HG03378 (cell line): ENCODE measurements at regions not wholly inside any gene's neighbourhood (a gene's known extent, or its start where the extent isn't known, plus 50 kb on each side); places are given as distances from the start of the nearest gene placed in this dataset.

Experiments used
- ATAC-seq: cut with Tn5 transposase; IDR thresholded peaks from one replicate; pipeline ENCODE4 v1.9.1; 2021; ENCODE audit warnings: mild to moderate bottlenecking, moderate library complexity; ENCODE audit not compliant: unreplicated experiment

DNA sequence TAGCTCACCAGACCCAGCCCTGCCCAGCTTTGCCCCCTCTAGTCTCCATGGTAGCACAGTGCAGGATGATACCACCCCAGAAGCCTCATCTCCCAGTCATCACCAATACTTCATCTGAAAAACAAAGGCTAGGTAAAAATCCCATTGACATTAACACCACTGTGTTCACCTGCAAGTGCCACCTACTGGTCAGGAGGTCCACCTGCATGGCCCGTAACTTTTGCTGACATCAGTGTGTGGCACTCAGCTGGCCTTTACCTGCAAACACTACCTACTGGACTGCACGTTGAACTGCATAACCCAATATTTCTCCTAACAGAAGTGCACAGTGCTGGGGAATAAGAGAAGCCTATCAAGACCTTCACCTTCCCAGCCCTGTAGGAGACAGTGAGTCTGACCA lies 234.7 kb upstream of the ADGRB3 start:
- no peak for ATAC-seq

- ATAC-seq, result no peak
These were observed 243.1 kb upstream of the ADGRB3 start for GRCh38 chr6:68391953-68392352.

GRCh38 chr6:68372991-68373390 lies 262.1 kb upstream of the ADGRB3 start:
- no peak for ATAC-seq

DNA sequence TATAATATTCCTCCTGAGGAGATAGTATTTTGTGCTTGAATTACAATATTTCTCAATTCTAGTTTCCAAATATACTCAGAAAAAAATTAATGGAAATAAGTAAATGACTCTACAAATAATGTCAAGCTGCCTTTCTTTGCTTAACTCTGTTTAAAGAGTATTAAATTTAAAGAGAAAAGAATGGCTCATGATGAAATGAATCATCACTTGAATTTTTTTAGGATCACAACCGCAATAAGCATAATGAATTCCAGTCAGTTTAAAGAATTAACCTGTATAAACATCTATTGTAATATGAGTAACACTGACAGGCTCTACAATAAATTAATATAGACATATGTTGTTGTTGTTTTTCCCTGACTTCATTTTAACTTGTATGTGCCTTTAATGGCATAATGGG lies 266.2 kb upstream of the ADGRB3 start:
- no peak for ATAC-seq

DNA sequence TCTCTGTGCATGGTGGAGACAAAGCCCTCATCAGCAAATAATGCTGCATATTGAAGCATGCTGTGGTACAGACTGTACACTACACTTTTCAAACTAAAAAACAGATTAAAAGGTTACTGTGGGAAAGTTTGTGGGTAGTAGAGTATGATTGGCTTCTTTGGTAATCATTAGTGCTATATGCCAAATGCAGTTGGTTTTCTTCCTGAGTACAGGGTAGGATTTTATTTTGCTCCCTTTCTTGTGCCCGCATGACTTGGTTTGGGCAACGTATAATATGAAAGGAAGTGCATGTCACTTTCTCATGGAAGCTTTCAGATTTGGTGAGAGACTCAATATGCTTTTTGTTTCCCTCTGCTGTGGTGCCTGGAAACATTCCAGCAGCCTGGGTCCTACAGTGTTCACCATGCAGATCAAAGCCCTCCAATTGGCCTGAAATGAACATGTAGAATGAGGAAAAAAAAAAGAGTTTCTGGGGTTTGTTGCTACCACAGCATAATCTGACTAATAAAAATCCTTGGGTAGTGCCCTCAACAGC lies 270.7 kb upstream of the ADGRB3 start:
- ATAC-seq, result no peak

- ATAC-seq, result peak; percentile 72
These were observed 291.2 kb upstream of the ADGRB3 start for GRCh38 chr6:68343901-68344300.

GRCh38 chr6:68342286-68342685 lies 292.8 kb upstream of the ADGRB3 start:
- no peak for ATAC-seq

DNA sequence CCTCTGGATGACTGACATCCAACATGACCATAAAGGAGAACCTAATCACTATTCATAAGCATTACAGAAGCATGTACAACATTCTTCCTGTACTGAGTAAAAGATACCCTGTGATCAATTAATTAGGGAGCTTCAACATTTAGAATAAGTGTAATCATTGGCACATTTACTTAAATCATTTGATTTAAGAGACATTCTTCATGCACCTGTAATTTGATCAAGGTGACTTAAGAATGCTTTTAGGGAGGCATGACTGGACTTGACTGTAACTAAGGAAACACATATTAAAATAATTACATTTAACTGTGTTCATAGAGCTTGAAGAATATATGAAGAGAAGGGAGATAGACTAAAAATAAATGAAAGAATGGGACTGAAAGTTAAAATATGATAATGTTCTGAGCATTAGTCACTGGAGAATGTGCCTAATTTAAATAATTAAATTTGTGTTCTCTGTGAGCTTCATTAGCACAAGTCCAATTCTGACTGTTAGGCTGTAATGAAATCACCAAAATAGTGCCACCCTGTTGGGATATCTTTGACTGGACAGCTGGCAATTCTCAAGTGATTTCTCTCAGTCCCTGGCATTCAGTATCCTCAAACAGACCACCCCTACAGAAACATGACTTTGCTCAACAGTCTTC lies 295.5 kb upstream of the ADGRB3 start:
- ATAC-seq, result no peak

- no peak for ATAC-seq
These were observed 301.6 kb upstream of the ADGRB3 start for GRCh38 chr6:68333442-68333841.

DNA sequence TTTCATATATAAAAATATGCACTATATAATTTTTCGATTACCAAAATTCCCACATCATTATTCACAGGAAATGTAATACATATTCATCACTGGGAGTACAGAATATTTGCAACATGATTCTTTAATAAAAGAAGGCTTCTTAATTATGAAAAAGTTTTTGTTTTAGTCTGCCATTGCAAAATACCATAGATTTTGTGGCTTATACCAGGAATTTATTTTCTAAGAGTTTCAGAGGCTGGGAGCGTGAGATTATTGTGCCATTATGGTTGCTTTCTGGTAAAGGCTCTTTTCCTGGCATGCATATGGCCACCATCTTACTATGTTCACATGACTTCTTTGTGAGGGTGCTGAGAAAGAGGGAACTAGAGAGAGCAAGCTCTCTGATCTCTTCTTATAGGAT lies 306.9 kb upstream of the ADGRB3 start:
- no peak for ATAC-seq

DNA sequence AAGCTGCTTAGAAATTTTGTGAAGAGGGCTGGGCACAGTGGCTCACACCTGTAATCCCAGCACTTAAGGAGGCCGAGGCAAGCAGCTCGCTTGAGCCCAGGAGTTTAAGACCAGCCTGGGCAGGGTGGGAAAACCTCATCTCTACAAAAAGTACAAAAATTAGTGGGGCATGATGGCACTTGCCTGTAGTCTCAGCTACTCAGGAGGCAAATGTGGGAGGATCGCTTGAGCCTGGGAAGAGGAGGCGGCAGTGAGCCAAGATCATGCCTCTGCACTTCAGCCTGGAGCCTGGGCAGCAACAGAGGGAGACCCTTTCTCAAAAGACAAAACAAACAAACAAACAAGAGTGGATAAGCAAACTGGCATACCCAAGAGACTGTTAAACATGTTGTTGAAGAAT lies 308.3 kb upstream of the ADGRB3 start:
- no peak for ATAC-seq

DNA sequence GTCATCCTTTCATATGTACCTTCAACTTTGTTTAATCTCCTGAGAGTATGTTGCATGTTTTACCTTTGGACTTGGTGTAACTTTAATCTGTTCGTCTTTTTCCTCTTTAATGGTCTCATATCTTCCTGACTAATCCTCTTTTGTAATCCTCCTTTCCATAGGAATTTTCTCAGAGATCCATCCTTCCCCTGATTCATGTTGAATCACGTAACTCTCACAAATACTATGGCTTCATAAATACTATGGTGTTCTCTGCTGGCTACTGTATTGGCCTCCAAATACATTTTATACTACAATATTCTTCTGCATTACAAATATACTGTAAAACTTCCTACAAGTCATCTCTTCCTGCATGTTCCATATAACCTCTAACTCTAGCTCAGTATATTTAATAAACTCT lies 317.7 kb upstream of the ADGRB3 start:
- ATAC-seq, result no peak

DNA sequence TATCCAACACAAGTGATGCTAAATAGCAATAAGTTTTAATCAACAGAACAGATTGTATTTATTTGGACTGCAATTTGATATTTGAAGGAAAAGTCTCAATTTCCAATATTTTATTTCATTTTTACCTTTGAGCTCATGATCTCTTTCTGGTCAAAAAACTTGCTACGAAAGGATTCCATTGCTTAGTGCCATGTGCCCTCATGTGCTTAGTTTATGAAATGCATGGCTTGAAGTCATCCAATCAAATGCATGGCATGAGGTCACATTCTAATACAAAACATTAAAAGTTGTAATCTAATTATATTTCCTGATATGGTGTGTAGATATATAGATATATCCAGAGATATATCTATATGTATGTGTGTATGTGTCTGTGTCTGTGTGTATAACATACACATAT lies 321.2 kb upstream of the ADGRB3 start:
- ATAC-seq, result no peak

- no peak for ATAC-seq
These were observed 327.8 kb upstream of the ADGRB3 start for GRCh38 chr6:68307301-68307700.

DNA sequence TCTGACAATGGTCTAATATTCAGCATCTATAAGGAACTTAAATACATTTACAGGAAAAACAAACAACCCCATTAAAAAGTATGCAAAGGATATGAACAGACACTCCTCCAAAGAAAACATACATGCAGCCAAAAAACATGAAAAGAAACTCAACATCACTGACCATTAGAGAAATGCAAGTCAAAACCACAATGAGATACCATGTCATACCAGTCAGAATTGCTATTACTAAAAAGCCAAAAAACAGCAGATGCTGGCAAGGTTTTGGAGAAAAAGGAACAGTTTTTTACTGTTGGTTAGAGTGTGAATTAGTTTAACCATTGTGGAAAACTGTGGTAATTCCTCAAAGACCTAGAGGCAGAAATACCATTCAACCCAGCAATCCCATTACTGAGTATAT lies 339.0 kb upstream of the ADGRB3 start:
- no peak for ATAC-seq

- ATAC-seq, result no peak
These were observed 352.4 kb upstream of the ADGRB3 start for GRCh38 chr6:68282646-68283045.

- ATAC-seq, result no peak
These were observed 355.1 kb upstream of the ADGRB3 start for GRCh38 chr6:68279793-68280557.

GRCh38 chr6:68273297-68273696 lies 361.8 kb upstream of the ADGRB3 start:
- ATAC-seq, result no peak

DNA sequence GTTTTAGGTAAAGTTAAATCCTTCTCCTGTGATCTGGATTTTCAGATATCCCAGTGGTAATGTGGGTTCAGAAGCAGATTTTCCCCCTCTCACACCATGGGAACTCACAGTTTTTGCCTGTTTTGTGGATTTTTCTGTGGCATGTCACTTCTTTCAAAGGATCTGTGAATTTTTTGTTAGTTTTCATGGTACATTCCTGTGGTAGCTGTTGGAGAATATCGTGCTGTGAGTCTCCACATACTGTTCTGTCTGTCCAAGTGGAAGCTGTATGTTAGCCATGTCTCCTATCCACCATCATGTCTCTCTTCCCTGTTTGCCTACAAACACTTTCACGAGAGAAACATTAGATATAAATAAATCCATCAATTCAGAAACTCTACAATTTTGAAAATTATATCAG lies 378.7 kb upstream of the ADGRB3 start:
- no peak for ATAC-seq

DNA sequence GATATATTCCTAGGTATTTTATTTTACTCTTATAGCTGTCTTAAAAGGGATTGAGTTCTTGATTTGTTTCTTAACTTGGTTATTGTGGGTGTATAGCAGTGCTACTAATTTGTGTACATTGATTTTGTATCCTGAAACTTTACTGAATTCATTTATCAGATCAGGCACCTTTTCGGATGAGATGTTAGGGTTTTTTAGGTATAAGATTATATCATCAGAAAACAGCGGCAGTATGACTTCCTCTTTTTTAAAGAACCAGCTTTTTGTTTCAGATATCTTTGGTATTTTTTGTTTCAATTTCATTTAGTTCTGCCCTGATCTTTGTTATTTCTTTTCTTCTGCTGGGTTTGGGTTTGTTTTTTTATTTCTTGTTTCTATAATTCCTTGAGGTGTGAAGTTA lies 382.4 kb upstream of the ADGRB3 start:
- ATAC-seq, result peak; percentile 72

DNA sequence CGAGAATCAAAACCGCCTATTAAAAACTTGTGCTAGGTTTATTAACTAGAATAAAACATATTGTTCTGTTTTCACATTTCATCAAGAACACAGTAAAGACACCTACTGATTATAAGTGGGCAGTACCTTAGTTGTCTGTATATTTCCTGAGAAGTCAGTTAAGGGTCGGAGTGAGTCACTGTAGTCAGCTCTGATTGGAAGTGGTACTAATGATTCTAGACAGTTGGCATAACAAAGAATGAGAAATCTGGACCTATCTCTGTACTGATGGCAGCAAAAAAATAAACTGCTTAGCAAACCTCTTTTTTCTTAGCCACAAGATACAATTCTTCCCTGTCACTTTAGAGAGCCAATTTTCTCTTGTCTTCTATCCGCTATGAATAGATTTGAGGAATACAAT lies 387.3 kb upstream of the ADGRB3 start:
- ATAC-seq, result no peak

DNA sequence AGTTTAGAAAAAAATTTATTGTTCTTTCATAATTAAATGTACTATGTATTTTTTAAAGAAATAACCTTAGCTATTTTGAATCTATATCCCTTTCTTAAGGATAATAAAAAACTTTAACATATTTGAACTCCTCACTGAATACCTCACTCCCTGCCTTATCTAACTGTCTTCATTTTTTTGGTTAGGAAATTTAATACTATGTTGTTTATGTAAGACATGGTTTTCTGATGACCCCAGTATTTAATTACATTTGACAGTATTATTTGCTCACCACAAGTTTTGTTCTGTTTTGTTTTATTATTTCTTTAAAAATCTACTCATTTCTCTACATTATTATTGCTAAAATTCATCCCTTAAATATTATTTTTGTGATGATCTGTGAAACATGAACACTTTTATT lies 394.4 kb upstream of the ADGRB3 start:
- ATAC-seq, result no peak

DNA sequence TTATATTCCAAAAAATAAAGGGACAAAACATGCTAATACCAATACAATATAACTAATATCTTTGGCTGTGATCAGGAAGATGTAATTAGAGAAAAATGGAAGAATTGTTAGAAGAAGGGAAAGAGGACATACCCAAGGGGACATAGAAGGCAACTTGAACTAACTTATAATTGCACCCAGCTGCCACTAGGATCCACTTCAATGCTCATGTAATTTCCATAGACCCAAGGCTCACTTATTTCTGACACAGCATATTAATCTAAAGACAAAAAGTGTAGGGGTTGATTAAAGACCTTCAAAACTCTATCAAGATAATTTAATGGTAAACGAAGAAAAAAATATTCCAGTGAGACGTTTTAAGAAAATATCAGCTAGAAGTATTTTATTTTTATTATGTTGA lies 396.0 kb upstream of the ADGRB3 start:
- ATAC-seq, result no peak
